Body of pancreas (tissue), 4 donors: ENCODE measurements at regions not wholly inside any gene's neighbourhood (a gene's known extent, or its start where the extent isn't known, plus 50 kb on each side); places are given as distances from the start of the nearest gene placed in this dataset.

Experiments
- POLR2A ChIP-seq, 3 donors: fragments of 450-650 bp; IDR thresholded peaks; one replicate each; pipeline ENCODE4 v1.6.1; 2016; ENCODE audit warnings: antibody characterized with exemption in 3 of 3, mild to moderate bottlenecking in 2 of 3
- TF ChIP-seq, protein P1 (sequence below), 7 experiments: fragments of 450-650 bp in 4 of 7; fragments of 200-600 bp in 3 of 7; sonication (generic) in 3 of 7; IDR thresholded peaks; one replicate each; pipeline ENCODE4 v1.5.1; 2016 to 2019; ENCODE audit warnings: antibody characterized with exemption in 7 of 7

DNA sequence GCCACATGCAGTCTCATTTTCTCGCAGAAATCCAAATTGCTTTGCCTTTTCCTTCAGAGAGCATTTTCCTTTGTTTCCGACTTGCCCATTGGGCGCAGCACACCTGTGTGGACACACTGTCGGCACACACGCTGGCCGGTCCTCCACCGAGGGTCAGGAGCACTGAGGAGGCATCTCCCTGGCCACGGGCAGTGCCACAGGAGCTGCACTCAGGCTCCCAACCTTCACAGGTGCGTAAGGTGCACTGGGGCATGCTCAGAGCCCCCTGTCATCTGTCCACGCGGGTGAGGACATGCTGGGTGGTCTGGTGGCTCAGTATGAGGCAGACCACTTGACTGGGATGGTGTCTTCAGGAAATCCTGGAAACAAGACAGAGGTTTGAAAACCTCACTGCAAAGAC is 779.1 kb downstream of the BRD1 start:
- TF ChIP-seq, protein P1, sequence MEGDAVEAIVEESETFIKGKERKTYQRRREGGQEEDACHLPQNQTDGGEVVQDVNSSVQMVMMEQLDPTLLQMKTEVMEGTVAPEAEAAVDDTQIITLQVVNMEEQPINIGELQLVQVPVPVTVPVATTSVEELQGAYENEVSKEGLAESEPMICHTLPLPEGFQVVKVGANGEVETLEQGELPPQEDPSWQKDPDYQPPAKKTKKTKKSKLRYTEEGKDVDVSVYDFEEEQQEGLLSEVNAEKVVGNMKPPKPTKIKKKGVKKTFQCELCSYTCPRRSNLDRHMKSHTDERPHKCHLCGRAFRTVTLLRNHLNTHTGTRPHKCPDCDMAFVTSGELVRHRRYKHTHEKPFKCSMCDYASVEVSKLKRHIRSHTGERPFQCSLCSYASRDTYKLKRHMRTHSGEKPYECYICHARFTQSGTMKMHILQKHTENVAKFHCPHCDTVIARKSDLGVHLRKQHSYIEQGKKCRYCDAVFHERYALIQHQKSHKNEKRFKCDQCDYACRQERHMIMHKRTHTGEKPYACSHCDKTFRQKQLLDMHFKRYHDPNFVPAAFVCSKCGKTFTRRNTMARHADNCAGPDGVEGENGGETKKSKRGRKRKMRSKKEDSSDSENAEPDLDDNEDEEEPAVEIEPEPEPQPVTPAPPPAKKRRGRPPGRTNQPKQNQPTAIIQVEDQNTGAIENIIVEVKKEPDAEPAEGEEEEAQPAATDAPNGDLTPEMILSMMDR (IDR thresholded peaks at IDR 0.05) = no peak
- TF ChIP-seq POLR2A (IDR thresholded peaks at IDR 0.05) = no peak
